ENCODE measurements at regions not wholly inside any gene's neighbourhood (a gene's known extent, or its start where the extent isn't known, plus 50 kb on each side); places are given as distances from the start of the nearest gene placed in this dataset.

GRCh38 chr14:38567703-38568102, 311.8 kb upstream of the CLEC14A start:
- H3K4me3 ChIP-seq (ENCODE audit: insufficient read depth, low read depth, low read length) = no peak overlapping the region

More at GRCh38 chr14:38567703-38568102, 311.8 kb upstream of the CLEC14A start:
- ATAC-seq (ENCODE audit: low read depth) (peak; percentile 42; the same call in 1 of the 2 replicates), DNase-seq (no peak)
- intact Hi-C loops (cut with micrococcal nuclease) (loop anchor here (1.0 kb wide), 1 partner anchor 15 kb away; no protein-coding TSS in a partner anchor), in situ Hi-C loops (cut with MboI; ENCODE audit: low sequenced_read_pairs) (no loop called here), dilution Hi-C loops (cut with HindIII; ENCODE audit: low sequenced_read_pairs, unreplicated experiment) (no loop called here)
- CTCF ChIA-PET = no interaction called here
- Histone ChIP-seq H3K4ac (ENCODE audit: low read depth, low read length) (no peak overlapping the region), H3K27ac (ENCODE audit: insufficient read depth, low read length) (no peak overlapping the region), H3K56ac (ENCODE audit: extremely low read depth, insufficient read depth, low read length) (no peak overlapping the region), H3K23ac (ENCODE audit: low read depth, low read length) (no peak overlapping the region), H2BK120ac (ENCODE audit: low read depth, low read length) (no peak overlapping the region), H4K8ac (ENCODE audit: low read depth in 2 of 2, low read length in 2 of 2) (no peak overlapping the region), H3K9me3 (ENCODE audit: control insufficient read depth, insufficient read depth, low read length) (no peaks in the 10 kb centered on the region), H3K14ac (replicated peaks; ENCODE audit: low read depth, low read length) (no peak overlapping the region), H3K4me2 (ENCODE audit: low read depth, low read length) (no peak overlapping the region), H3K36me3 (ENCODE audit: control insufficient read depth, insufficient read depth, low read length) (no peaks in the 10 kb centered on the region), H3K18ac (ENCODE audit: low read depth, low read length) (no peak overlapping the region), H4K5ac (ENCODE audit: low read depth, low read length) (no peak overlapping the region), H2BK15ac (ENCODE audit: low read depth, low read length) (no peak overlapping the region), H2BK20ac (ENCODE audit: low read depth, low read length) (no peak overlapping the region), H3K9me1 (ENCODE audit: insufficient read depth, low read length) (no peaks in the 10 kb centered on the region), H2AK9ac (replicated peaks; ENCODE audit: low read depth, low read length, poor library complexity) (no peak overlapping the region), H3K4me1 (ENCODE audit: control insufficient read depth, insufficient read depth, low read length) (no peaks in the 10 kb centered on the region), H4K91ac (ENCODE audit: insufficient read depth, low read depth, low read length) (no peak overlapping the region), H2BK5ac (ENCODE audit: low read depth, low read length, poor library complexity, severe bottlenecking) (no peak overlapping the region), H3K9ac (ENCODE audit: low read depth, low read length) (no peak overlapping the region), H2AK5ac (ENCODE audit: low read depth, low read length) (no peak overlapping the region), H2AFZ (replicated peaks; ENCODE audit: low read length, poor library complexity) (no peak overlapping the region), H4K20me1 (ENCODE audit: insufficient read depth, low read length) (no peaks in the 10 kb centered on the region), H3K79me1 (ENCODE audit: low read depth in 1 of 2, low read length in 2 of 2) (no peaks in the 10 kb centered on the region), H3K27me3 (ENCODE audit: control insufficient read depth, insufficient read depth, low read length) (no peaks in the 10 kb centered on the region)
- no TSS peak for BruUV-seq (replicated peaks)
- no peak for TF ChIP-seq SMC3 (IDR thresholded peaks at IDR 0.05; ENCODE audit: low read depth, low read length)
- no peak for TF ChIP-seq CTCF (conservative IDR thresholded peaks at IDR 0.05; ENCODE audit: low read depth, low read length)
- no peak for TF ChIP-seq BHLHE40 (IDR thresholded peaks at IDR 0.05; ENCODE audit: low read depth, low read length)
- POLR2A ChIA-PET (ENCODE audit: unreplicated experiment) = interaction anchor here (0.6 kb wide), 1 partner anchor 16 kb away, joined by 3 read pairs; no protein-coding TSS in a partner anchor
